COR-L47 (cell line): ENCODE measurements at regions not wholly inside any gene's neighbourhood (a gene's known extent, or its start where the extent isn't known, plus 50 kb on each side); places are given as distances from the start of the nearest gene placed in this dataset.

ENCODE experiments used
- DNase-seq: peaks from one replicate; lab custom pipeline; 2025; lab: John Stamatoyannopoulos, UW

DNA sequence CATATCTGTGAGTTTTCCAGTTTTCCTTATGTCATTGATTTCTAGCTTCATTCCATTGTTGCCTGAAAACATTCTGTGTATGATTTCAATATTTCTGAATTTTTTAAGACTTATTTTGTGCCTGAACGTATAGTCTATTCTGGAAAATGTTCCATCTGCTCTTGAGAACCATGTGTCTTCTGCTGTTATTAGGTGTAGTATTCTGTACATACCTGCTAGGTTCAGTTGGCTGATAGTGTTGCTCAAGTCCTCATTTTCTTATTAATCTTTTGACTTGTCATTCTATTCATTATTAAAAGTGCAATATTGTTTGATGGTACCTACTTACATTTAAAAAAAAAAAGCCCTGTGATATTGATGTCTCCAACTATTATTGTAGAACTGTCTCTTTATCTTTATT is 869.8 kb upstream of the MAN1A1 start:
- no peak for DNase-seq

DNA sequence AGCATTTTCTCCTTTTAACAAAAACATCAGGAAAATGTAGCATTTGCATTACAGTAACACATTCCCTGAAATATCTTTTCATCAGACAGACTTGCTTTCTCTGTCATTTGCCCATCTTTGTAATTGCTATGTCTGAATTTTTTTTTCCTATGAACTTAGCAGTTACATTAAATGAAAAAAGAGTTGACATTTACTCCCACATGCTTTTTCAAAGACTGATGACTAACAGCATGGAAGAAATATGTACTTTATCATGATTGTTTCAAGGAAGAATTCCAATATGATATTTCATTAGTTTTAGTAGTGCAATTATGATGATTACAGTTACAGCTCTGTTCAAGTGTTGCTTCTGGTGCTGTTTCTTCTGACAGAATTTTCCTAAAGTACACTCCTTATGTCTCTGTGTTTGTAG is 864.5 kb upstream of the MAN1A1 start:
- DNase-seq, result no peak

DNA sequence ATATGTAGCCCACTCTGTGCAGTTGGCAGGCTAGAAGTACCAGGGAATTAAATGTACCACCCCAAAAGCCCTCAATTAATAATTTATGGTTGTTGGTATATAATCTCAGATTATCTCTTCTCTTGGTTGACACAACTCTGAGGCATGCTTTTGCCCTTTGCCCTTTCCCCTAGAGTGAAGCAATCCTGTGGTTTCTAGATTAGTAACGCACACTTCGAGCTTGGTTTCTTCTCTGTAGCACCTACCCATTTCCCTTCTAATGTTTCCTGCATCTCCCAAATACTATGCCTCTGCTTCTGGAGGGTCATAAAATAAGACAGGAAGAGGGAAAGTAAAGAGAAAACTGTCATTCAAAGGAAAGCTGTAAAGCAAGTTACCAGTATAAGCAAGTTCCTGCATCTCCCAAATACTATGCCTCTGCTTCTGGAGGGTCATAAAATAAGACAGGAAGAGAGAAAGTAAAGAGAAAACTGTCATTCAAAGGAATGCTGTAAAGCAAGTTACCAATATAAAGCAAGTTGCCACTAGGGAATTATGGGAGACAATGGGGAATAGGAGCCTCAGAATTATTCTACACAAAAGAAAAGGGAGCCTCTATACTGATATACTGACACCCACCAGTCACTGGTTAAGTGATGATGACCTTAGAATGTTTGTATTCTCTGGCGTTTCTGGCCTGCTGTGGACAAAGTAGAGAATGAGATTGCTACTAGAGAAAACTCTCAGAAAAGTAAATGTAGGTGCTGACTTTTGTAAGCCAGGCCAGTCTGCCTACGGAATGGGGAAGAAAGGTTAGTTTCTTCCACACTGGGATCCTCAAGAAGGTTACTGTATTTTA is 862.6 kb upstream of the MAN1A1 start:
- no peak for DNase-seq

- no peak for DNase-seq
These were observed 853.3 kb upstream of the MAN1A1 start for GRCh38 chr6:120202878-120203277.

GRCh38 chr6:120200853-120201252 is 851.3 kb upstream of the MAN1A1 start:
- DNase-seq, result no peak

DNA sequence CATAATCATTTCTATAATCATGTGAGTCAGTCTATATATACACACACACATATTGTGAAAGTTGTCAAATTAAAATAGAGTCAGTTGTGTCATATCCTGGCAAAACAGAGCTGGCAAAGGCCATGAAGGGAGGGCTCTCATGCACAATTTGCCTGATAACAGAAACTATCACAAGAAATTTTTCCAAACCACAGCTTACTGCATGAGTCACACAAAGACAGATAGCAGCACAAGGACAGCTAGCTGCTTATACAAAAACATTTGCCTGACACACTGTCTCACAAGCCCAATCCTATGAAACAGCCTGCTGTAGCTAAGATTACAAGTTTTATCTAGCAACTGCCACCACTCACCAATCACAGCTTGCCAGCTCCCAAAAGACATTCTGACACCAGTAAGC is 848.5 kb upstream of the MAN1A1 start:
- DNase-seq, result no peak

- no peak for DNase-seq
These were observed 836.5 kb upstream of the MAN1A1 start for GRCh38 chr6:120186080-120186479.

- no peak for DNase-seq
These were observed 823.7 kb upstream of the MAN1A1 start for GRCh38 chr6:120173250-120173649.

DNA sequence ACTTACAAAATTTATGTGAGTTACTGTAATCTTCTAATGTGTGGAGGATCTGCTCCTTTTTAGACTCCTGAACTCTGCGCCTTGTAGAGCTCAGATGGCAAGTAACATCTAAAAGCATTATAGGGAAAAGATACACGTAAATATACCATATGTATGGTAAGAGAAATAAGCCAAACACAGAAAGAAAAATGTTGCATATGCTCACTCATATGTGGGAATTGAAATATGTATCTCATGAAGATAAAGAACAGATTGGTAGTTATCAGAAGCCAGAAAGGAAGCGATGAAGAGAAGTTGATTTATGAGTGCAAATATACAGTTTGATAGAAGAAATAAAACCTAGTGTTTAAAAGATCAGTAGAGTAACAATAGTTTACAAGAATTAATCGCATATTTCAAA is 815.0 kb upstream of the MAN1A1 start:
- DNase-seq, result no peak

GRCh38 chr6:120157873-120158272 is 808.3 kb upstream of the MAN1A1 start:
- no peak for DNase-seq

DNA sequence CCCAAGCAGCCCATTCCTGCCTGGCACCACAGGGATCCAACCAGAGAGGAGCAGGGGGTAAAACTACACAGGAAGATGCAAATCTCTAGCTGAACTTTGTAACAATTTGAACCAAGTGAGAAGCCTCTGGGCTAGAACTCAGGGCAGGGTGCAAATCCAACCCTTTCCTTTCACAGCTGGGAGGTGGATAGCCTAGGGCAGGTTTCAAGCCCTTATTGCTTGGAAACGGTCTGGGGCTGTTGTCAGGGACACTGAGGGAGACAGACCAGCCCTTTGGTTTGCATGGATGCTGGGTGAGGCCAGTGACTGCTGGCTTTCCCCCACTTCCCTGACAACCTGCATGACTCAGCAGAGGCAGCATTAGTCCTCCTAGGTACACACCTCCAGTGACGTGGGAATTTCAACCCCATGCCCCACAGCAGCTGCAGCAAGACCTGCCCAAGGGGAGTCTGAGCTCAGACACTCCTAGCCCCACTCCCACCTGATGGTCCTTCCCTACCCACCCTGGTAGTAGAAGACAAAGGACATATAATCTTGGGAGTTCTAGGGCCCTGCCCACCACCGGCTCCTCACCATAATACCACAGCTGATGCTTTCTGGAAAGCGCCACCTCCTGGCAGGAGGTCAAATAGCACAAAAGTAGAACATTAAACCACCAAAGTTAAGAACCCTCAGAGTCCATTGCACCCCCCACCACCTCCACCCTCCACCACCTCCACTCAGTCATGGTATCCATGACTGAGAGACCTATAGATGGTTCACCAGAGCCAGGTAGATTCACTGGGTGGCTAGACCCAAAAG is 797.7 kb upstream of the MAN1A1 start:
- DNase-seq, result no peak

GRCh38 chr6:120141601-120142000 is 792.0 kb upstream of the MAN1A1 start:
- DNase-seq, result no peak

GRCh38 chr6:120137492-120137891 is 787.9 kb upstream of the MAN1A1 start:
- no peak for DNase-seq

DNA sequence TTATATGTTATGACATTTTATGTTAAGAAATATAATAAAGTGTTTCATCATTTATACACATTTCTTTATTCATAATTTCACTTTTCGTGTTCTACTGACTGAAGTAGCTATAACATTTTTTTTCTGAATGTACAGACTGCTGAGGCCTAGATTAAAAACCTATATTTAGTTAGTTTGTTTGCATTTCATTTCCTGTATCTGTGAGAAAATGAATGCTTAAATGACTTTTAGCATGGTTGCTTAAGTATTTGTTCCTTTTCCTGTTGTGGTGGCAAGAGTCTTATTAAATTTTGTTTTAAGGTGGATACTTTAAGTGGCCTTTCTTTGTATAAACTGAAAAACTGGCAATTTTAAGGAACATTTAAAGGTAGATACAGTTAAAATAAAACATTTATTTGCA is 779.7 kb upstream of the MAN1A1 start:
- no peak for DNase-seq

DNA sequence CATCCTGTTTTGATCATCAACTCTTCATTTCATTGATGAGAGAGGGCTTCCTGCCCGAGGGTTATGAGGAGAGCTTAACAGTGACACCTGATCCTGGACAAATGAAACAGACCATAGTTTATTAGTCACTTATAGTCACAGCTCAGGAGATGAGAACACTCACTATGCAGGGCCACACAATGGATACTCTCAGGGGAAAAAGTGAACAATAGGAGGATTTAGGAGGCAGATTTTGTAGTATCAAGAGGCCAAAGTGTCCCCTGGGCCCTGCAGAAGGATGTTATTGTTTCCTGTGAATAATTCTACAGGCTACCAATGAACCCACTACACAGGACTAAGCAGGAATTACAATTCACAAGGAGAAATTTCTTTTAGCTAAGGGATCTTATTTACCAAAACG is 772.8 kb upstream of the MAN1A1 start:
- DNase-seq, result no peak

- DNase-seq, result no peak
These were observed 766.8 kb upstream of the MAN1A1 start for GRCh38 chr6:120116343-120116742.

DNA sequence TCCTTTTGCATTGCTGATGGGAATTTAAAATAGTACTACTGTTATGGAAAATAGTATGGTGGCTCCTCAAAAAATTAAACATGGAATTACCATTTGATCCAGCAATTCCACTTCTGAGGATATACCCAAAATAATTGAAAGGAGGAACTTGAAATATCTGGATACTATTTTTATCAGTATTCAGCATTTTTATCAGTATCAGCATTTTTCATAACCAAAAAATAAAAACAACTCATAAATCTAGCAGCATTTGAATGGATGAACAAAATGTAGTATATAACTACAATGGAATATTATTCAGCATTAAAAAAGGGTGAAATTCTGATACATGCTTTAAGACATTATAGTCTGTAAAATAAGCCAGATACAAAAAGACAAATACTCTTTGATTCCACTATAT is 763.4 kb upstream of the MAN1A1 start:
- no peak for DNase-seq

DNA sequence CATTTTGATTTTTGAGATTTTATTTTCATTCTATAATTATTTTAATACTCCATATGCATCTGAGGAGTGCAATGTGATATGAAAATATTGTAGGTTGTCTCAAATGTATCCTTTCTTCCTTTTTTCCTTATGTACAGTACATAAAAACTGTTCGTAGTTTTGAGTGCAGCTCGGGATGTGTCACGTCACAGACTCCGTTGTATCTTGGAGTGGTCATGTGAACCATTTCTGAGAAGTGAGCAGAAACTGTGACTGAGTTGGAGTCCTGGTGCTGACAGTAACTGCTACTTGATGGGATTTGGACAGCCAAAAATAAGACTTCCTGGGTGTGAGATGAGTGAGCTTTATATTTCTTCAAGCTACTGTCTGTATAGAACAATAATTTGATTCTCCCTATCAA is 761.4 kb upstream of the MAN1A1 start:
- DNase-seq, result no peak

DNA sequence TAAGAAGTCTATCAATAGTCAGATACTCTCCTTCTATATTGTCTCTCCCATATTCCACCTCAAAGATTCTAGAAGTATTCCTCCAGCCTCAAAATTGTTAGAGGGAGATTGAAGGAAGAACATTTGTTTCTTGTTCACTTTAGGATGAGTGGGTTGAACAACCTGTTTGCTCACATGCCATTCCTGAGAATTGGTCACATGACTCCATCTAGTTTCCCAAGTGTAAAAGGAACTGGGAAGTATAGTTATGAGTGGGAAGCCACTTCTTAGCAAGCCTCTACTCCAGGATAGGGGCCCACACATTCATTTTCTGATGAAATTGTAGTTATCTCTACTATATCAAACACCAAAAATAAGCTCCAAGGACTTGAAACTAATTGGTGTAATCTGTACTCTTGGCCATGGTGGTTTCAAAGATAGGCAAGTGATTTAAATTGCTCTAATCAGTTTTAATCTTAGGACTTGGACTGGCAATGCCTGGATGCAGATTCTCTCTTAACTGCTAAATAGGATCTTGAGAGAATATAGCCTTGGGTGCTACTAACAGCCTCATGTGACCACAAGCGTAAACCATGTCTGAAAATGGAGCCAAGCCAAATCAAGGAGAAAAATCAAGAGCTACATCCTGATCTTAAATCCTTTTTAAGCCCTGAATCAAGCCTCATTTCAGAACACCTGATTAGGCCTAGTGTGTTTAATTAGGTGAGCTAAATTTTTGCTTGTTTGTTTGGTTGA is 758.7 kb upstream of the MAN1A1 start:
- DNase-seq, result no peak

GRCh38 chr6:120103618-120104017 is 754.1 kb upstream of the MAN1A1 start:
- no peak for DNase-seq

DNA sequence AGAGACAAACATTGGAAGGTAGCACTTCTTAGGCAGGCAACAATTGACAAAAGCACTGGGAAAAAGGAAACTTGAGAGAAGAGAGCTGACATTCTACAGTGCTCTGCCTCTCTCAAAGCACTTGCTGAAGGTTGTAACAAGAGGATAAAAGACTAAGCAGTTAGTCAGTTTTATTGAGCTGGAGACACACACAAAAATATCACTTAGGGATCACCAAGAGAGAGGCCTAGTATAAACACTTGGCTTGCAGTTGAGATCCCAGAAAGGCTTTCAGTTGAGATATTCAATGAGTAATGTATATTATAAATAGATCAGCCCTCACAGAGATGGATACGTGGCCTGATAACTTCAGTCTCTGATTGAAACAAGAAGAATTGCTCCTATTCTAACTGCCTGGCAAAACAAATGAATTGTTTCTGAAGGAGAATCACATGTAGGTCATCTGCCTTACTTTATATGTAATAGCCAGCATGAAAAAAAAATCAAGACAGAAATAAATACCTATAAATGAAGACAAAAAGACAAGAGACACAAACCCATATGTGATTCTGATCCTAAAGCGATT is 747.2 kb upstream of the MAN1A1 start:
- no peak for DNase-seq

- DNase-seq, result no peak
These were observed 733.6 kb upstream of the MAN1A1 start for GRCh38 chr6:120083186-120083585.
